KMS-11 (cell line): ENCODE measurements at regions not wholly inside any gene's neighbourhood (a gene's known extent, or its start where the extent isn't known, plus 50 kb on each side); places are given as distances from the start of the nearest gene placed in this dataset.

Experiments used
- H2AFZ ChIP-seq: fragments of 200-600 bp; sonication (generic); 2 replicates; pipeline ENCODE4 v1.6.1; 2016; ENCODE audit warnings: antibody characterized with exemption, mixed run types, low read depth
- H3K27ac ChIP-seq: fragments of 200-600 bp; sonication (generic); 2 replicates; pipeline ENCODE4 v1.6.1; 2016; ENCODE audit warnings: mild to moderate bottlenecking, mixed run types
- H3K27me3 ChIP-seq: fragments of 200-600 bp; sonication (generic); 2 replicates; pipeline ENCODE4 v1.6.1; 2017; ENCODE audit warnings: mild to moderate bottlenecking, low read depth, mixed run types, moderate library complexity; ENCODE audit not compliant: insufficient read depth
- H3K36me3 ChIP-seq: fragments of 200-600 bp; sonication (generic); 2 replicates; pipeline ENCODE4 v1.6.1; 2017; ENCODE audit warnings: mild to moderate bottlenecking, mixed run types; ENCODE audit not compliant: insufficient read depth
- H3K4me1 ChIP-seq: fragments of 200-600 bp; sonication (generic); 2 replicates; pipeline ENCODE4 v1.6.1; 2016; ENCODE audit warnings: mild to moderate bottlenecking, low read depth, mixed run types; ENCODE audit not compliant: poor library complexity, severe bottlenecking
- H3K4me2 ChIP-seq: fragments of 200-600 bp; sonication (generic); 2 replicates; pipeline ENCODE4 v1.7.0; 2016; ENCODE audit warnings: mild to moderate bottlenecking, mixed run types
- H3K4me3 ChIP-seq: fragments of 200-600 bp; sonication (generic); IDR thresholded peaks from 2 replicates; pipeline ENCODE4 v1.6.1; 2017; ENCODE audit warnings: low read depth, low read length, mixed read lengths; ENCODE audit not compliant: insufficient read depth
- H3K79me2 ChIP-seq: fragments of 200-600 bp; sonication (generic); 2 replicates; pipeline ENCODE4 v1.6.1; 2016; ENCODE audit warnings: low read depth, mixed run types; ENCODE audit not compliant: insufficient read depth
- H3K9ac ChIP-seq: fragments of 200-600 bp; sonication (generic); 2 replicates; pipeline ENCODE4 v1.6.1; 2016; ENCODE audit warnings: mild to moderate bottlenecking, mixed run types
- H4K20me1 ChIP-seq: fragments of 200-600 bp; sonication (generic); 2 replicates; pipeline ENCODE4 v1.6.1; 2016; ENCODE audit warnings: mild to moderate bottlenecking, mixed run types; ENCODE audit not compliant: insufficient read depth
- TF ChIP-seq, protein P1 (sequence below): fragments of 200-600 bp; sonication (generic); conservative IDR thresholded peaks from 2 replicates; pipeline ENCODE4 v1.6.1; 2017; ENCODE audit warnings: low read depth, mild to moderate bottlenecking, antibody characterized with exemption, low read length, moderate library complexity, mixed read lengths

DNA sequence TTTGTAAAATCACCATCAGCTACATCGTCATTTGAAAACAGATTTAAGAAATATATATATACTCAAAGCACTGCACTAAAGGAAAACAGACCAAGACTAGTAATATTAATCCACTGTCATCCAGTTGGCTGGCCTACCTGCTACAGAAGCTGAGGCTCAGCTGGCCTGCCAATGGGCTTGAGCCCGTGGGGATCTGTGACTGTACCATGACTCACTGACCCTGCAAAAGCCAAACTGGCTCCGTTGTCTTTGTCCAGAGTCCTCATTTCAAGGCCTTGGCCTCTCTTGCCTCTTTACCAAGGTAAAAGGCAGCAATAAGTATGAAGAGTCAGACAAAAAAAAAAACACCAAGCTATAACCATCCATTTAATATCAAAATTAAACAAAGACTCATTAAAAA is 463.5 kb upstream of the RASGRP1 start:
- TF ChIP-seq, protein P1, sequence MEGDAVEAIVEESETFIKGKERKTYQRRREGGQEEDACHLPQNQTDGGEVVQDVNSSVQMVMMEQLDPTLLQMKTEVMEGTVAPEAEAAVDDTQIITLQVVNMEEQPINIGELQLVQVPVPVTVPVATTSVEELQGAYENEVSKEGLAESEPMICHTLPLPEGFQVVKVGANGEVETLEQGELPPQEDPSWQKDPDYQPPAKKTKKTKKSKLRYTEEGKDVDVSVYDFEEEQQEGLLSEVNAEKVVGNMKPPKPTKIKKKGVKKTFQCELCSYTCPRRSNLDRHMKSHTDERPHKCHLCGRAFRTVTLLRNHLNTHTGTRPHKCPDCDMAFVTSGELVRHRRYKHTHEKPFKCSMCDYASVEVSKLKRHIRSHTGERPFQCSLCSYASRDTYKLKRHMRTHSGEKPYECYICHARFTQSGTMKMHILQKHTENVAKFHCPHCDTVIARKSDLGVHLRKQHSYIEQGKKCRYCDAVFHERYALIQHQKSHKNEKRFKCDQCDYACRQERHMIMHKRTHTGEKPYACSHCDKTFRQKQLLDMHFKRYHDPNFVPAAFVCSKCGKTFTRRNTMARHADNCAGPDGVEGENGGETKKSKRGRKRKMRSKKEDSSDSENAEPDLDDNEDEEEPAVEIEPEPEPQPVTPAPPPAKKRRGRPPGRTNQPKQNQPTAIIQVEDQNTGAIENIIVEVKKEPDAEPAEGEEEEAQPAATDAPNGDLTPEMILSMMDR, result no peak

DNA sequence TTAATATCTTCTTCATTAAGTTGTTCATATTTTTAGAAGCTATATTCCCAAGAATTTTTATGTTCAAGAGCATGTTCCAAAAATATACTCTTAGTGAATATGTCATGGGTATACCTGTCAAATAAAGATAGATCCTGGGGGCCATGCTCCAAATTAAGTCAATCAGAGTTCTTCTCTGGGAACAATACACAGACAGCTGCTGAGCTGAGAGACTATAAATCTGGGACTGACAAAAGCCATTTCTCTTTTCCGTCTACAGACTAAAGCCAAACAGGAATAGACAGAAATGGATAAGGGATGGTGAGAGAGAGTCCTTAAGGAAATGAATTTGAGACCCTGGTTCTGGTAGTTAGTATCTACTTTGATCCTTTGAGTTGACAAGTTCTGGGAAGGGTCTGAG is 465.1 kb upstream of the RASGRP1 start:
- no peaks in the 10 kb centered on the region for H3K79me2 ChIP-seq
- no peaks in the 10 kb centered on the region for H3K27me3 ChIP-seq
- H3K36me3 ChIP-seq, result no peaks in the 10 kb centered on the region
- H3K4me1 ChIP-seq, result no peaks in the 10 kb centered on the region
- no peak overlapping the region for H3K27ac ChIP-seq
- TF ChIP-seq, protein P1, result no peak
- no peaks in the 10 kb centered on the region for H4K20me1 ChIP-seq
- no peak overlapping the region for H3K4me3 ChIP-seq
- H3K4me2 ChIP-seq, result no peak overlapping the region
- H2AFZ ChIP-seq, result no peak overlapping the region
- no peak overlapping the region for H3K9ac ChIP-seq

More for the DNA sequence above, 463.5 kb upstream of the RASGRP1 start:
- H3K4me3 ChIP-seq, result no peak overlapping the region
- no peaks in the 10 kb centered on the region for H3K36me3 ChIP-seq
- H3K9ac ChIP-seq, result no peak overlapping the region
- H3K79me2 ChIP-seq, result no peaks in the 10 kb centered on the region
- no peaks in the 10 kb centered on the region for H4K20me1 ChIP-seq
- no peak overlapping the region for H3K27ac ChIP-seq
- no peak overlapping the region for H2AFZ ChIP-seq
- H3K4me1 ChIP-seq, result no peaks in the 10 kb centered on the region
- no peak overlapping the region for H3K4me2 ChIP-seq
- H3K27me3 ChIP-seq, result no peaks in the 10 kb centered on the region

DNA sequence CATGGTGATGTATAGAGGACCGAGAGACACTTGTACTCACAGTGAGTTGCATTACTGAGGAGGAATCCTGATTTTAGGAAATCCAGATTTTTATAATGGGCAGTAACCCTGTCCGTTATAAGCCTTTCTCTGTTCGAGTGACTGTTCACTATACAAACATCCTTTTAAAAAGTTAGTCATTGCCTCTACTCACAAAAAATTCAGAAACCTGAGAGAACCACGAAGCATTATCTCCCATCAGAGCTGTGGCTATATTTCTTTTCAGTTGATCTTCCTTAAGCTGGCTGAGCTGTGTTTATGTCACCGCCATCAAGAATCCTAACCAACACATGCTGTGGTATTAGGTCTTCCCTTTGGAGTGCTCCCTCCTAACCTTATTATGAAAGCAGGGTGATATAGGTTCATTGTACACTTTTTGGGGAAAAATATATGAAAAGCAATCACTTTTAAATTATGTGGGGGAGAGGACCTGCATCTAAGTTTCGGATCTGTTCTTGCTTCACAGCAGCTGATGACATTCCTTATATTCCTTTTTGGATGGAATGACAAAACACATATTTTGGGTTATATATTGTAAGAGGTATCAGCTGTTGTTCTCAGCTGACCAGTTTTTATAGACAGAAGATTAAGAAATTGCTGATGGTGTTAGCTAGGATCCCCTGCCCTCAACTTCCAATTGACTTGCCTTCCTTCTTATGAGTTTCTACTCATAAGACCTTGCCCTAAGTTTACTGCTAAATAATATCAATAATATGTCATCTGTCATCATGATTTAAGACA is 465.9 kb upstream of the RASGRP1 start:
- Histone ChIP-seq H3K79me2 (no peaks in the 10 kb centered on the region), H3K4me2 (no peak overlapping the region), H3K27me3 (no peaks in the 10 kb centered on the region), H3K4me1 (no peaks in the 10 kb centered on the region), H2AFZ (no peak overlapping the region), H3K9ac (no peak overlapping the region), H3K27ac (no peak overlapping the region), H3K36me3 (no peaks in the 10 kb centered on the region), H3K4me3 (no peak overlapping the region), H4K20me1 (no peaks in the 10 kb centered on the region)
- TF ChIP-seq, protein P1, result no peak

DNA sequence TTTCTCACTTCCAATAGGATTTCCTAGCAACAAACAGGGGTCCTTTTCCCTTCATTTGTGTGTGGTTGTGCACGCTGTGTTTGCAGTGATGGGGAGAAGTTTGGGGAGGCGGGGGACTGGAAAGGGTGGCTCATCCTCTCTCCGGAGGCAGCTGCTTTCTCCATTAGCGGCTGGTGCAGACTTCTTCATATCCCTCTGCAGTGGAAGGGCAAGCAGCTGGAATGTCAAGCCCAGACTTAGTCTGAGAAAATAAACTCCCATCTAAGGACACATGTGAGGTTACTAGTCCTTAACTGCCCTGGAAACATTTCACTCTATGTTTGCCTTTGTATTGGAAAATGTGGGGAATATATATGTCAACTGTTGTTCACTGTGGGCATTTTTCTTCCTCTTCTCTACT is 467.0 kb upstream of the RASGRP1 start:
- no peaks in the 10 kb centered on the region for H3K27me3 ChIP-seq
- no peak overlapping the region for H3K4me3 ChIP-seq
- H3K4me1 ChIP-seq, result no peaks in the 10 kb centered on the region
- H3K27ac ChIP-seq, result no peak overlapping the region
- TF ChIP-seq, protein P1, result no peak
- no peak overlapping the region for H3K9ac ChIP-seq
- no peaks in the 10 kb centered on the region for H3K79me2 ChIP-seq
- H2AFZ ChIP-seq, result no peak overlapping the region
- no peaks in the 10 kb centered on the region for H3K36me3 ChIP-seq
- H4K20me1 ChIP-seq, result no peaks in the 10 kb centered on the region
- H3K4me2 ChIP-seq, result no peak overlapping the region
